ENCODE measurements at regions not wholly inside any gene's neighbourhood (a gene's known extent, or its start where the extent isn't known, plus 50 kb on each side); places are given as distances from the start of the nearest gene placed in this dataset.

- Histone ChIP-seq H3K4me1 (no peaks in the 10 kb centered on the region), H3K27me3 (no peaks in the 10 kb centered on the region), H3K36me3 (no peaks in the 10 kb centered on the region), H3K9ac (no peak overlapping the region), H3K4me3 (no peak overlapping the region), H3K9me3 (peaks cover 12% of the 10 kb centered on the region), H3K27ac (no peak overlapping the region), H3K4me2 (no peak overlapping the region), H4K20me1 (no peaks in the 10 kb centered on the region)
- no peak for TF ChIP-seq Cebpa-rat (IDR thresholded peaks at IDR 0.05)
Observed at GRCh38 chr12:76137606-76138005, 53.1 kb upstream of the NAP1L1 start.

- Histone ChIP-seq H3K4me2 (no peak overlapping the region), H3K9ac (no peak overlapping the region), H4K20me1 (no peaks in the 10 kb centered on the region), H3K4me1 (no peaks in the 10 kb centered on the region), H3K4me3 (no peak overlapping the region), H3K27me3 (no peaks in the 10 kb centered on the region), H3K27ac (no peak overlapping the region), H3K9me3 (peaks cover 12% of the 10 kb centered on the region), H3K36me3 (no peaks in the 10 kb centered on the region)
- no peak for TF ChIP-seq Cebpa-rat (IDR thresholded peaks at IDR 0.05)
Observed at GRCh38 chr12:76135456-76135855, 51.0 kb upstream of the NAP1L1 start.

Data from BLaER1 (cell line).